ENCODE measurements at regions not wholly inside any gene's neighbourhood (a gene's known extent, or its start where the extent isn't known, plus 50 kb on each side); places are given as distances from the start of the nearest gene placed in this dataset.

DNA sequence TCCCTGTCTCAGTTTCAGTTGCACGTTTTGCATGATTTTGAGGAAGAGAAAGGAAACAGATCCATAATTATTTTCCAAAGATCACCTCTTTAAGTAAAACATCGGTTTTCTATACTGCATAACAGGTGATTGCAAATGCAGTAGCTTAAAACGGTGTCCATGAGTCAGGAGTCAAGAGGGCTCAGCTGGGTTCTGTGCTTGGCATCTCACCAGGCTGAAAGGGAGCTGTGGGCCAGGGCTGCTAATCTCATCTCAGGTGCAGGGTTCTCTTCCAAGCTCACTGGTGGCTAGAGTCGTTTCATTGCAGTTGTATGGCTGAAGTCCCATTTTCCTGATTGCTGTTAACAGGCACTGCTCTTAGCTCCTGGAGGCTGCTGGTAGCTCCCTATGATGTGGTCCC, 57.0 kb upstream of the PRKCQ start:
- H3K4me3 ChIP-seq (ENCODE audit: low read depth, low read length): no peak overlapping the region
- TF ChIP-seq, protein P1, sequence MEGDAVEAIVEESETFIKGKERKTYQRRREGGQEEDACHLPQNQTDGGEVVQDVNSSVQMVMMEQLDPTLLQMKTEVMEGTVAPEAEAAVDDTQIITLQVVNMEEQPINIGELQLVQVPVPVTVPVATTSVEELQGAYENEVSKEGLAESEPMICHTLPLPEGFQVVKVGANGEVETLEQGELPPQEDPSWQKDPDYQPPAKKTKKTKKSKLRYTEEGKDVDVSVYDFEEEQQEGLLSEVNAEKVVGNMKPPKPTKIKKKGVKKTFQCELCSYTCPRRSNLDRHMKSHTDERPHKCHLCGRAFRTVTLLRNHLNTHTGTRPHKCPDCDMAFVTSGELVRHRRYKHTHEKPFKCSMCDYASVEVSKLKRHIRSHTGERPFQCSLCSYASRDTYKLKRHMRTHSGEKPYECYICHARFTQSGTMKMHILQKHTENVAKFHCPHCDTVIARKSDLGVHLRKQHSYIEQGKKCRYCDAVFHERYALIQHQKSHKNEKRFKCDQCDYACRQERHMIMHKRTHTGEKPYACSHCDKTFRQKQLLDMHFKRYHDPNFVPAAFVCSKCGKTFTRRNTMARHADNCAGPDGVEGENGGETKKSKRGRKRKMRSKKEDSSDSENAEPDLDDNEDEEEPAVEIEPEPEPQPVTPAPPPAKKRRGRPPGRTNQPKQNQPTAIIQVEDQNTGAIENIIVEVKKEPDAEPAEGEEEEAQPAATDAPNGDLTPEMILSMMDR (IDR thresholded peaks at IDR 0.05; ENCODE audit: borderline replicate concordance, insufficient read depth, low read depth, low read length): no peak

GRCh38 chr10:6635784-6636183, 55.7 kb upstream of the PRKCQ start:
- TF ChIP-seq, protein P1 (IDR thresholded peaks at IDR 0.05; ENCODE audit: borderline replicate concordance, insufficient read depth, low read depth, low read length): no peak
- H3K4me3 ChIP-seq (ENCODE audit: low read depth, low read length): no peak overlapping the region

Data from GM12875 (cell line).